HEK293 (cell line): ENCODE measurements at regions not wholly inside any gene's neighbourhood (a gene's known extent, or its start where the extent isn't known, plus 50 kb on each side); places are given as distances from the start of the nearest gene placed in this dataset.

ENCODE experiments used
- KLF16 ChIP-seq: fragments of 450-650 bp; formaldehyde crosslinking; IDR thresholded peaks from 2 replicates; pipeline ENCODE4 v1.5.1; 2017; ENCODE audit warnings: missing biosample characterization, missing genetic modification characterization
- YY1 ChIP-seq: fragments of 450-650 bp; formaldehyde crosslinking; IDR thresholded peaks from 2 replicates; pipeline ENCODE4 v1.5.1; 2018; ENCODE audit warnings: missing biosample characterization, missing genetic modification characterization
- ZBTB6 ChIP-seq: fragments of 450-650 bp; formaldehyde crosslinking; IDR thresholded peaks from 2 replicates; pipeline ENCODE4 v1.5.1; 2017; ENCODE audit warnings: missing biosample characterization, missing genetic modification characterization
- ZFP41 ChIP-seq: fragments of 450-650 bp; formaldehyde crosslinking; IDR thresholded peaks from 2 replicates; pipeline ENCODE4 v1.5.1; 2016; ENCODE audit warnings: missing biosample characterization, missing genetic modification characterization, borderline replicate concordance
- ZNF10 ChIP-seq: fragments of 450-650 bp; formaldehyde crosslinking; IDR thresholded peaks from 2 replicates; pipeline ENCODE4 v1.5.1; 2017; ENCODE audit warnings: missing biosample characterization, missing genetic modification characterization
- ZNF223 ChIP-seq: fragments of 450-650 bp; formaldehyde crosslinking; IDR thresholded peaks from 2 replicates; pipeline ENCODE4 v1.5.1; 2016; ENCODE audit warnings: missing biosample characterization, missing genetic modification characterization
- ZNF248 ChIP-seq: fragments of 450-650 bp; formaldehyde crosslinking; IDR thresholded peaks from 2 replicates; pipeline ENCODE4 v1.5.1; 2017; ENCODE audit warnings: missing biosample characterization, missing genetic modification characterization
- ZNF274 ChIP-seq, 2 experiments: fragments of 200-500 bp in 1 of 2; fragments of 450-650 bp in 1 of 2; sonication (Bioruptor generic) in 1 of 2; formaldehyde crosslinking in 1 of 2; IDR thresholded peaks; 2 replicates each; pipeline versions ENCODE4 v1.5.1 to v1.6.1; 2014 to 2016; ENCODE audit warnings: borderline replicate concordance in 1 of 2, inconsistent platforms in 1 of 2, low read length in 1 of 2, missing biosample characterization in 1 of 2, missing genetic modification characterization in 1 of 2
- ZNF660 ChIP-seq: fragments of 450-650 bp; IDR thresholded peaks from 2 replicates; pipeline ENCODE4 v1.5.1; 2018; ENCODE audit warnings: missing biosample characterization, mild to moderate bottlenecking, missing genetic modification characterization
- ZXDB ChIP-seq: fragments of 450-650 bp; formaldehyde crosslinking; IDR thresholded peaks from 2 replicates; pipeline ENCODE4 v1.5.1; 2016; ENCODE audit warnings: missing biosample characterization, missing genetic modification characterization
- TF ChIP-seq, protein P1 (sequence below): fragments of 450-650 bp; formaldehyde crosslinking; IDR thresholded peaks from 2 replicates; pipeline ENCODE4 v1.5.1; 2016; ENCODE audit warnings: missing biosample characterization, missing genetic modification characterization
- TF ChIP-seq, protein P2 (sequence below): fragments of 450-650 bp; formaldehyde crosslinking; IDR thresholded peaks from 2 replicates; pipeline ENCODE4 v1.5.1; 2016; ENCODE audit warnings: missing biosample characterization, missing genetic modification characterization
- TF ChIP-seq, protein P3 (sequence below): fragments of 450-650 bp; formaldehyde crosslinking; IDR thresholded peaks from 2 replicates; pipeline ENCODE4 v1.5.1; 2016; ENCODE audit warnings: missing biosample characterization, missing genetic modification characterization

DNA sequence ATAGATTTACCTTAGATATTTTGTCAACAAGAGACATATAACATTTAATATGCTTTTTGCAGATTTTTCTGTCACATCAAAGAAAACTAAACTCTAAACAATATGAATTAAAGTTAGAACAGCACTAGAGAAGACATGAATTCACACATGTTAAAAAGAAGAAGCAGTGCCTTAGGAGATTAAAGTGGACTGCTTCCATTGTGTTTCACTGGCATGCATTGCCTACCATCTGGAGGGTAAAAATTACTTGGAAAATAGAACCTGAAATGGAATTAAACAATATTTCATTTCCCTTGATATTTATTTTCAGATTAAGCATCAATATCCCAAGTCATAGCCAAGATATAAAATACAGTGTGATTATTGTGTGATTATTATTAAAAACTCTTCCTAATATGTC is 319.4 kb upstream of the CDH18 start:
- TF ChIP-seq ZNF223 (tag by site-specific recombination) (no peak), ZNF248 (tag by site-specific recombination) (no peak), ZNF660 (no peak), ZNF10 (tag by site-specific recombination) (no peak), ZXDB (tag by site-specific recombination) (no peak), ZBTB6 (no peak), ZFP41 (tag by site-specific recombination) (no peak), YY1 (no peak), ZNF274 (IDR thresholded peaks at IDR 0.05; ENCODE audit: low read length) (no peak), ZNF274 (tag by site-specific recombination; IDR thresholded peaks at IDR 0.05; ENCODE audit: borderline replicate concordance) (no peak), KLF16 (tag by site-specific recombination) (no peak)
- TF ChIP-seq, protein P1, sequence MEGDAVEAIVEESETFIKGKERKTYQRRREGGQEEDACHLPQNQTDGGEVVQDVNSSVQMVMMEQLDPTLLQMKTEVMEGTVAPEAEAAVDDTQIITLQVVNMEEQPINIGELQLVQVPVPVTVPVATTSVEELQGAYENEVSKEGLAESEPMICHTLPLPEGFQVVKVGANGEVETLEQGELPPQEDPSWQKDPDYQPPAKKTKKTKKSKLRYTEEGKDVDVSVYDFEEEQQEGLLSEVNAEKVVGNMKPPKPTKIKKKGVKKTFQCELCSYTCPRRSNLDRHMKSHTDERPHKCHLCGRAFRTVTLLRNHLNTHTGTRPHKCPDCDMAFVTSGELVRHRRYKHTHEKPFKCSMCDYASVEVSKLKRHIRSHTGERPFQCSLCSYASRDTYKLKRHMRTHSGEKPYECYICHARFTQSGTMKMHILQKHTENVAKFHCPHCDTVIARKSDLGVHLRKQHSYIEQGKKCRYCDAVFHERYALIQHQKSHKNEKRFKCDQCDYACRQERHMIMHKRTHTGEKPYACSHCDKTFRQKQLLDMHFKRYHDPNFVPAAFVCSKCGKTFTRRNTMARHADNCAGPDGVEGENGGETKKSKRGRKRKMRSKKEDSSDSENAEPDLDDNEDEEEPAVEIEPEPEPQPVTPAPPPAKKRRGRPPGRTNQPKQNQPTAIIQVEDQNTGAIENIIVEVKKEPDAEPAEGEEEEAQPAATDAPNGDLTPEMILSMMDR: no peak
- TF ChIP-seq, protein P2, sequence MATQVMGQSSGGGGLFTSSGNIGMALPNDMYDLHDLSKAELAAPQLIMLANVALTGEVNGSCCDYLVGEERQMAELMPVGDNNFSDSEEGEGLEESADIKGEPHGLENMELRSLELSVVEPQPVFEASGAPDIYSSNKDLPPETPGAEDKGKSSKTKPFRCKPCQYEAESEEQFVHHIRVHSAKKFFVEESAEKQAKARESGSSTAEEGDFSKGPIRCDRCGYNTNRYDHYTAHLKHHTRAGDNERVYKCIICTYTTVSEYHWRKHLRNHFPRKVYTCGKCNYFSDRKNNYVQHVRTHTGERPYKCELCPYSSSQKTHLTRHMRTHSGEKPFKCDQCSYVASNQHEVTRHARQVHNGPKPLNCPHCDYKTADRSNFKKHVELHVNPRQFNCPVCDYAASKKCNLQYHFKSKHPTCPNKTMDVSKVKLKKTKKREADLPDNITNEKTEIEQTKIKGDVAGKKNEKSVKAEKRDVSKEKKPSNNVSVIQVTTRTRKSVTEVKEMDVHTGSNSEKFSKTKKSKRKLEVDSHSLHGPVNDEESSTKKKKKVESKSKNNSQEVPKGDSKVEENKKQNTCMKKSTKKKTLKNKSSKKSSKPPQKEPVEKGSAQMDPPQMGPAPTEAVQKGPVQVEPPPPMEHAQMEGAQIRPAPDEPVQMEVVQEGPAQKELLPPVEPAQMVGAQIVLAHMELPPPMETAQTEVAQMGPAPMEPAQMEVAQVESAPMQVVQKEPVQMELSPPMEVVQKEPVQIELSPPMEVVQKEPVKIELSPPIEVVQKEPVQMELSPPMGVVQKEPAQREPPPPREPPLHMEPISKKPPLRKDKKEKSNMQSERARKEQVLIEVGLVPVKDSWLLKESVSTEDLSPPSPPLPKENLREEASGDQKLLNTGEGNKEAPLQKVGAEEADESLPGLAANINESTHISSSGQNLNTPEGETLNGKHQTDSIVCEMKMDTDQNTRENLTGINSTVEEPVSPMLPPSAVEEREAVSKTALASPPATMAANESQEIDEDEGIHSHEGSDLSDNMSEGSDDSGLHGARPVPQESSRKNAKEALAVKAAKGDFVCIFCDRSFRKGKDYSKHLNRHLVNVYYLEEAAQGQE (tag by site-specific recombination): no peak
- TF ChIP-seq, protein P3, sequence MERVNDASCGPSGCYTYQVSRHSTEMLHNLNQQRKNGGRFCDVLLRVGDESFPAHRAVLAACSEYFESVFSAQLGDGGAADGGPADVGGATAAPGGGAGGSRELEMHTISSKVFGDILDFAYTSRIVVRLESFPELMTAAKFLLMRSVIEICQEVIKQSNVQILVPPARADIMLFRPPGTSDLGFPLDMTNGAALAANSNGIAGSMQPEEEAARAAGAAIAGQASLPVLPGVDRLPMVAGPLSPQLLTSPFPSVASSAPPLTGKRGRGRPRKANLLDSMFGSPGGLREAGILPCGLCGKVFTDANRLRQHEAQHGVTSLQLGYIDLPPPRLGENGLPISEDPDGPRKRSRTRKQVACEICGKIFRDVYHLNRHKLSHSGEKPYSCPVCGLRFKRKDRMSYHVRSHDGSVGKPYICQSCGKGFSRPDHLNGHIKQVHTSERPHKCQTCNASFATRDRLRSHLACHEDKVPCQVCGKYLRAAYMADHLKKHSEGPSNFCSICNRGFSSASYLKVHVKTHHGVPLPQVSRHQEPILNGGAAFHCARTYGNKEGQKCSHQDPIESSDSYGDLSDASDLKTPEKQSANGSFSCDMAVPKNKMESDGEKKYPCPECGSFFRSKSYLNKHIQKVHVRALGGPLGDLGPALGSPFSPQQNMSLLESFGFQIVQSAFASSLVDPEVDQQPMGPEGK (tag by site-specific recombination): no peak
